PFSK-1 (cell line): ENCODE measurements at regions not wholly inside any gene's neighbourhood (a gene's known extent, or its start where the extent isn't known, plus 50 kb on each side); places are given as distances from the start of the nearest gene placed in this dataset.

Source experiments
- SIN3A ChIP-seq: IDR thresholded peaks from 2 replicates; pipeline ENCODE4 v1.6.1; 2012; ENCODE audit warnings: mild to moderate bottlenecking, low read length, moderate library complexity, borderline replicate concordance; ENCODE audit not compliant: insufficient read depth
- TAF1 ChIP-seq: IDR thresholded peaks from 2 replicates; pipeline ENCODE4 v1.6.1; 2012; ENCODE audit warnings: low read length, control low read depth, borderline replicate concordance; ENCODE audit not compliant: insufficient read depth
- TF ChIP-seq, protein P1 (sequence below), 2 experiments: IDR thresholded peaks; 2 replicates each; pipeline versions ENCODE4 v1.6.1 to v1.8.0; 2011 to 2012; ENCODE audit warnings: low read depth in 2 of 2, low read length in 2 of 2, control low read depth in 1 of 2, inconsistent platforms in 1 of 2, mild to moderate bottlenecking in 1 of 2, moderate library complexity in 1 of 2; ENCODE audit not compliant: insufficient read depth in 1 of 2

DNA sequence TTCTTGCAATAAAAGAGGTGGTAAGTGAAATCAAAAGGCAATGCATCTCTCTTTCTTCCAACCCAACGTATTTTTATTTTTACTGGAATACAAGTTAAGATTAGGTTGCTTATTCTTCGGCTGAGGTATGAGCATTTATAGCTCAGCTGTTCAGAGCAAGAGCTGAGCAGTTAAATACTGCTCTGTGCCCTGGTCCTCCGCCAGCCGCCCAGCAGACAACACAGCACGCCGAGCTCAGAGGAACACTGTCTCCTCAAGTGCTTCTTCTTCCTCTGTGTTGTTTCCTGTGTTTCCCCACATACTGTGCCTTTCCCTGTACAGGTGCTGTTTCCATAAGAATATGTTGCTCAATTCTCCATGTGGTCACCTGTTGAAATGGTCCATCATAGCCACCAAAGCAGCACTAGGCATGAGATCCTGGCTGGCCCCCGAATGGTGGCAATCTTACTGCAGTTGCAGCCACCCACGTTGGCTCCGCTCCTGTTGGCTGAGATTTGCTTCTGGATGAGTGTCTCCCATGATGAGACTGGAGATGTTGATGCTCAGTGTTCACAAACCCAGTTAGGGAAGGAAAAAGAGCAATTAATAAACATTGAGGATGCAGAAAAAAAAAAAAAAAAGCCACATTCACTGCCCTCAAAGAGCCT lies 515.3 kb downstream of the GRIN2A start:
- TF ChIP-seq, protein P1, sequence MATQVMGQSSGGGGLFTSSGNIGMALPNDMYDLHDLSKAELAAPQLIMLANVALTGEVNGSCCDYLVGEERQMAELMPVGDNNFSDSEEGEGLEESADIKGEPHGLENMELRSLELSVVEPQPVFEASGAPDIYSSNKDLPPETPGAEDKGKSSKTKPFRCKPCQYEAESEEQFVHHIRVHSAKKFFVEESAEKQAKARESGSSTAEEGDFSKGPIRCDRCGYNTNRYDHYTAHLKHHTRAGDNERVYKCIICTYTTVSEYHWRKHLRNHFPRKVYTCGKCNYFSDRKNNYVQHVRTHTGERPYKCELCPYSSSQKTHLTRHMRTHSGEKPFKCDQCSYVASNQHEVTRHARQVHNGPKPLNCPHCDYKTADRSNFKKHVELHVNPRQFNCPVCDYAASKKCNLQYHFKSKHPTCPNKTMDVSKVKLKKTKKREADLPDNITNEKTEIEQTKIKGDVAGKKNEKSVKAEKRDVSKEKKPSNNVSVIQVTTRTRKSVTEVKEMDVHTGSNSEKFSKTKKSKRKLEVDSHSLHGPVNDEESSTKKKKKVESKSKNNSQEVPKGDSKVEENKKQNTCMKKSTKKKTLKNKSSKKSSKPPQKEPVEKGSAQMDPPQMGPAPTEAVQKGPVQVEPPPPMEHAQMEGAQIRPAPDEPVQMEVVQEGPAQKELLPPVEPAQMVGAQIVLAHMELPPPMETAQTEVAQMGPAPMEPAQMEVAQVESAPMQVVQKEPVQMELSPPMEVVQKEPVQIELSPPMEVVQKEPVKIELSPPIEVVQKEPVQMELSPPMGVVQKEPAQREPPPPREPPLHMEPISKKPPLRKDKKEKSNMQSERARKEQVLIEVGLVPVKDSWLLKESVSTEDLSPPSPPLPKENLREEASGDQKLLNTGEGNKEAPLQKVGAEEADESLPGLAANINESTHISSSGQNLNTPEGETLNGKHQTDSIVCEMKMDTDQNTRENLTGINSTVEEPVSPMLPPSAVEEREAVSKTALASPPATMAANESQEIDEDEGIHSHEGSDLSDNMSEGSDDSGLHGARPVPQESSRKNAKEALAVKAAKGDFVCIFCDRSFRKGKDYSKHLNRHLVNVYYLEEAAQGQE (IDR thresholded peaks at IDR 0.05; ENCODE audit: insufficient read depth in 1 of 2, low read depth in 2 of 2, low read length in 2 of 2) = no peak
- TF ChIP-seq SIN3A (no peak), TAF1 (no peak)
